GM12864 (cell line): ENCODE measurements at regions not wholly inside any gene's neighbourhood (a gene's known extent, or its start where the extent isn't known, plus 50 kb on each side); places are given as distances from the start of the nearest gene placed in this dataset.

ENCODE experiments used
- DNase-seq: peaks from one replicate; pipeline ENCODE4 v3.0.0-alpha.2; 2011; ENCODE audit warnings: low read depth
- H3K4me3 ChIP-seq: 2 replicates; pipeline ENCODE4 v1.5.1; 2011; ENCODE audit warnings: mild to moderate bottlenecking, low read depth, low read length, control low read depth
- TF ChIP-seq, protein P1 (sequence below): IDR thresholded peaks from 2 replicates; pipeline ENCODE4 v1.5.1; 2011; ENCODE audit warnings: low read depth, mild to moderate bottlenecking, moderate library complexity, low read length, control low read depth, inconsistent platforms; ENCODE audit errors: missing control alignments

DNA sequence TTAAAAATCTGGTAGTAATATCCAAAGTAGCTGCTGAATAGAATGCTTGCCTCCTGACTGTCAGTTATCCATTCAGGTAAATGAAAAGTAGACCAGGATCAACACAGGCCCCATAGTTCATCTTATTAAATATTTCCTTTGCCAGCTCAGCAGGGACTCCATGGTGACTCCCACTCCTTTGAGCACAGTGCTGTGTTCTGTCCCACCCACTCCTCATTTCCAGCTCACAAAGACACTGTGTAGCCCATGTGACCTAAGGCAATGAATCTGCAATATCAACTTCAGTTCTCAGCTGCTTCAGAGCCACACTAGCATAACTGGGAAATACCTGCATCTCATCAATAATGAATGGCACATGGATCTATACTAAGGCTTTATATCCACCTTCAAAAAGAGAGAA is 189.5 kb upstream of the MANEA start:
- no peak overlapping the region for H3K4me3 ChIP-seq
- DNase-seq = no peak
- TF ChIP-seq, protein P1, sequence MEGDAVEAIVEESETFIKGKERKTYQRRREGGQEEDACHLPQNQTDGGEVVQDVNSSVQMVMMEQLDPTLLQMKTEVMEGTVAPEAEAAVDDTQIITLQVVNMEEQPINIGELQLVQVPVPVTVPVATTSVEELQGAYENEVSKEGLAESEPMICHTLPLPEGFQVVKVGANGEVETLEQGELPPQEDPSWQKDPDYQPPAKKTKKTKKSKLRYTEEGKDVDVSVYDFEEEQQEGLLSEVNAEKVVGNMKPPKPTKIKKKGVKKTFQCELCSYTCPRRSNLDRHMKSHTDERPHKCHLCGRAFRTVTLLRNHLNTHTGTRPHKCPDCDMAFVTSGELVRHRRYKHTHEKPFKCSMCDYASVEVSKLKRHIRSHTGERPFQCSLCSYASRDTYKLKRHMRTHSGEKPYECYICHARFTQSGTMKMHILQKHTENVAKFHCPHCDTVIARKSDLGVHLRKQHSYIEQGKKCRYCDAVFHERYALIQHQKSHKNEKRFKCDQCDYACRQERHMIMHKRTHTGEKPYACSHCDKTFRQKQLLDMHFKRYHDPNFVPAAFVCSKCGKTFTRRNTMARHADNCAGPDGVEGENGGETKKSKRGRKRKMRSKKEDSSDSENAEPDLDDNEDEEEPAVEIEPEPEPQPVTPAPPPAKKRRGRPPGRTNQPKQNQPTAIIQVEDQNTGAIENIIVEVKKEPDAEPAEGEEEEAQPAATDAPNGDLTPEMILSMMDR = no peak

DNA sequence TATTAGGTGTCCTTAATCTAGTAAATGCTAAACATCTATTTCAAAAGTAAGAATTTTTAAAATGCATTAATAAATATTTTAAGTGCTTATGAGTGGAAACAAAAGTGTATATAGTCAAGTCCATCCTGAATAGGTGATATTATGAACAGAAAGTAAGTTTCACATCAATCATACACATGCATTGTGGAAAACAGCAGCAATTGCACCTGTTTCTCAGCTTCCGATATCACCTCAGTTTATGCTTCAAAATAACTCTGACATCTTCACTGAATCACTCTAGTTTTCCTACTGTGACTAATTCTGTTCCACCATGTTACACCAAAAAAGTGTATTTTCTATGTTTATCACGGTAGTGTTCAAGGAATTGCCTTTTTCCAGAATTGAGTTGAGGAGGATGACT is 172.6 kb upstream of the MANEA start:
- TF ChIP-seq, protein P1 = no peak
- no peak overlapping the region for H3K4me3 ChIP-seq
- DNase-seq = no peak

DNA sequence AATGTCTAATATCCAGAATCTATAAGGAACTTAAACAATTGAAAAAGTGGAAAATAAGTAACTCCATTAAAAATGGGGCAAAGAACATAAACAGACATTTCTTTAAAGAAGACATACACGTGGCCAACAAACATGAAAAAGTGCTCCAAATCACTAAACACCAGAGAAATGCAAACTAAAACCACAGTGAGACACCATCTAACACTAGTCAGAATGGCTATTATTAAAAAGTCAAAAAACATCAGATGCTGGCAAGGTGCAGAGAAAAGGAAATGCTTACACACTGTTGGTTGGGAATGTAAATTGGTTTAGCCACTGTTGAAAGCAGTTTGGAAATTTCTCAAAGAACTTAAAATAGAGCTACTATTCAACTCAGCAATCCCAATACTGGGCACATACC is 169.2 kb upstream of the MANEA start:
- no peak for DNase-seq
- TF ChIP-seq, protein P1 = no peak
- H3K4me3 ChIP-seq = no peak overlapping the region

DNA sequence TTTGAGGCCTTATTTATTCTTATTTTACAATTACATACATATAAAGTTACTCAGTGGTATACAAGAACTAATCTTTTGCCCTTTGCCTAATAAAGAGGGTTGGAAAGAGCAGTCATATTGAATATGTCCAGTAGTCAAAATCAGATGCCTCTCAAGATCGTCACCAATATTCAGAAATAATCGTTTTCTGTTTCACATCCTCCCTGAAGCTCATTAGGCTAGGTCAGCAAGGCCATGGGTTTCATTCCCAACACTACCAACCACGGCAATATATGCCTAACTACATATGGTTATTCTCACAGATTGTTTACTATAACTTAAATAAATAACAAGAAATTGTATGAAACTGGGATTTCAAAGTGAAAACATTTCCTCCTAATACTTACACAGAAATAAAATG is 167.2 kb upstream of the MANEA start:
- no peak overlapping the region for H3K4me3 ChIP-seq
- TF ChIP-seq, protein P1 = no peak
- DNase-seq = no peak

DNA sequence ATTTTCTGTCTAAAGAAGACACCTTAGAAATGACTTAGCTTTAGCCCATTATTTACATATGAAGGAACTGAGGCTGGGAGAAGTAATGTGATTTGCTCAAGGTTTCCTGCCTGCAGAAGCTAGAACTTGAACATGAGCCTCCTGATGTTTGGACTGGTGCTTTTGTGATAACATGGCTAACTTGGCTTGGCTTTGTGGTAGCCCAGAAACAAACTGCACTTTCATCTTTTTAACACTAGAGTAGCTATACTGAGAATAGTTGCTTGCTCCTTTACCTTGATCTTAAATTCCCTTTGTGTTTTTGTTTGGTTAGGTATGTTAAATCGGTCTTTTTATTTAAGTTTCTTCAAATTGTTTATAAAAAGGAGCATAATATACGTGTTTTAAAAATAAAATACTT is 163.5 kb upstream of the MANEA start:
- TF ChIP-seq, protein P1 = no peak
- H3K4me3 ChIP-seq = no peak overlapping the region
- DNase-seq = no peak

DNA sequence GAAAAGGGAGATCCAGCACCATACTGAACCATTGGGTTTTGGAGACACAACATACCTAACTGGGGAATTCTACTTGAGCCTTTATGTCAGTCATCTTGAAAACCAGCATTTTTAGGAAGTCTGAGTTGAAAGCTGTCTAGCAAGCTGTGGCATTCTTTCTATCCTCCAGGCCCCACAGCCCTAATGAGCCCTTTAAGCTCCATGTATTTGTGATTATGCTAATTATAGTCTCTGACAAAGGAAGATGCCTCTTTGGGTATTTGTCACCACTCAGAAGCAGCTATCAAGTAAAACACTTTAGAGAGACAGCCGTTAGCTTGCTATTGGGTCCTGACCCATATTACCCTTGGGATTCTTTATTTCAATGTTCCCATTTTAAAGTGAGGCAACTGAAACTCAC is 159.5 kb upstream of the MANEA start:
- DNase-seq = no peak
- TF ChIP-seq, protein P1 = no peak
- H3K4me3 ChIP-seq = no peak overlapping the region

DNA sequence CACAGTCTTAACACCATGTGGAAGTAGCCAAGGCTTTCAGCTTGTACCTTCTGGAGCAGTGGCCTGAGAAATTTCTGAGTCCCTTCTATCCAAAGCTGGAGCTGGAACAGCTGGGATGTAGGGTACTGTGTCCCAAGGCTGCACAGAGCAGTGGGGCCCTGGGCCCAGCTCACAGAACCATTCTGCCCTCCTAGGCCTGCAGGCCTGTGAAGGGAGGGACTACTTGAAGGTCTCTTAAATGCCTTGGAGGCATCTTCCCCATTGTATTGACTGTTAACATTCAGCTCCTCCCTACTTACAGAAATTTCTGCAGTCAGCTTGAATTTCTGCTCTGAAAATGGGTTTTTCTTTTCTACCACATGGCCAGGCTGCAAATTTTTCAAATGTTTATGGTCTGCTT is 156.5 kb upstream of the MANEA start:
- no peak overlapping the region for H3K4me3 ChIP-seq
- DNase-seq = no peak
- TF ChIP-seq, protein P1 = no peak
